ENCODE measurements at regions not wholly inside any gene's neighbourhood (a gene's known extent, or its start where the extent isn't known, plus 50 kb on each side); places are given as distances from the start of the nearest gene placed in this dataset.
"Not testable (repeated sequence)": the region's sequence is repeated elsewhere in the genome, so short reads cannot be mapped to it uniquely, and the experiment has no call there.

- no peak for DNase-seq
Measured at GRCh38 chr4:138656990-138657389, 358.6 kb upstream of the NOCT start.

- no peak for DNase-seq
Measured at GRCh38 chr4:138655985-138656384, 359.6 kb upstream of the NOCT start.

- DNase-seq, result no peak
Measured at GRCh38 chr4:138655286-138655685, 360.3 kb upstream of the NOCT start.

- no peak for DNase-seq
Measured at GRCh38 chr4:138650929-138651448, 364.6 kb upstream of the NOCT start.

- no peak for DNase-seq
Measured at GRCh38 chr4:138650495-138650894, 365.1 kb upstream of the NOCT start.

GRCh38 chr4:138647433-138647832 is 368.1 kb upstream of the NOCT start:
- no peak for DNase-seq

GRCh38 chr4:138646383-138646782 is 369.2 kb upstream of the NOCT start:
- DNase-seq, result no peak

GRCh38 chr4:138645289-138645688 is 370.3 kb upstream of the NOCT start:
- DNase-seq, result no peak

- no peak for DNase-seq
Measured at GRCh38 chr4:138644322-138644721, 371.3 kb upstream of the NOCT start.

- DNase-seq, result no peak
Measured at GRCh38 chr4:138643827-138644226, 371.8 kb upstream of the NOCT start.

GRCh38 chr4:138639018-138639741 is 376.4 kb upstream of the NOCT start:
- DNase-seq, result no peak

GRCh38 chr4:138636781-138637180 is 378.8 kb upstream of the NOCT start:
- no peak for DNase-seq

- no peak for DNase-seq
Measured at GRCh38 chr4:138634915-138635314, 380.7 kb upstream of the NOCT start.

GRCh38 chr4:138633580-138633904 is 382.0 kb upstream of the NOCT start:
- no peak for DNase-seq

GRCh38 chr4:138632856-138633579 is 382.6 kb upstream of the NOCT start:
- DNase-seq, result no peak

- DNase-seq, result no peak
Measured at GRCh38 chr4:138630666-138631065, 384.9 kb upstream of the NOCT start.

GRCh38 chr4:138629669-138630068 is 385.9 kb upstream of the NOCT start:
- no peak for DNase-seq

- DNase-seq, result no peak
Measured at GRCh38 chr4:138627096-138627495, 384.9 kb upstream of the SLC7A11 start.

- not testable (repeated sequence) for DNase-seq
Measured at GRCh38 chr4:138622362-138622761, 380.2 kb upstream of the SLC7A11 start.

GRCh38 chr4:138616775-138617174 is 374.6 kb upstream of the SLC7A11 start:
- no peak for DNase-seq

- DNase-seq, result no peak
Measured at GRCh38 chr4:138614398-138615142, 372.4 kb upstream of the SLC7A11 start.

GRCh38 chr4:138612428-138612827 is 370.3 kb upstream of the SLC7A11 start:
- DNase-seq, result no peak

- DNase-seq, result no peak
Measured at GRCh38 chr4:138611721-138612120, 369.6 kb upstream of the SLC7A11 start.

GRCh38 chr4:138611017-138611416 is 368.9 kb upstream of the SLC7A11 start:
- no peak for DNase-seq

Measured in NCI-H1694 treated with DMSO at 0.1 percent for 48 hours (cell line).